Psoas muscle (tissue), 7 donors: ENCODE measurements at regions not wholly inside any gene's neighbourhood (a gene's known extent, or its start where the extent isn't known, plus 50 kb on each side); places are given as distances from the start of the nearest gene placed in this dataset.
A peak's percentile ranks its signal among the peaks of the same experiment; 100 is the strongest.

Experiments
- ATAC-seq, 4 donors: fragments of 200-7000 bp; cut with Tn5 transposase; one replicate each; pipeline ENCODE4 v1.9.1; 2020; ENCODE audit warnings: moderate library complexity in 3 of 4, mild to moderate bottlenecking in 2 of 4
- DNase-seq, 2 donors: peaks; one replicate each; pipeline ENCODE4 v3.0.0-alpha.2; 2020
- H3K27ac ChIP-seq: fragments of 200-600 bp; one replicate; pipeline ENCODE4 v1.8.0; 2022
- H3K27me3 ChIP-seq, 3 donors: fragments of 200-600 bp in 1 of 3; one replicate each; pipeline versions ENCODE4 v1.6.1 to v1.8.0; 2013 to 2022; ENCODE audit warnings: low read length in 2 of 3, mild to moderate bottlenecking in 2 of 3, moderate library complexity in 1 of 3; ENCODE audit not compliant: insufficient read depth in 3 of 3
- H3K36me3 ChIP-seq, 2 donors: fragments of 200-600 bp in 1 of 2; one replicate each; pipeline versions ENCODE4 v1.6.1 to v1.8.0; 2013 to 2022; ENCODE audit warnings: low read depth in 1 of 2, mild to moderate bottlenecking in 1 of 2, moderate library complexity in 1 of 2; ENCODE audit not compliant: insufficient read depth in 1 of 2
- H3K4me1 ChIP-seq: fragments of 200-600 bp; one replicate; pipeline ENCODE4 v1.8.0; 2022
- H3K4me3 ChIP-seq: fragments of 200-600 bp; one replicate; pipeline ENCODE4 v1.8.0; 2022; ENCODE audit warnings: mild to moderate bottlenecking
- H3K9me3 ChIP-seq: fragments of 200-600 bp; one replicate; pipeline ENCODE4 v1.8.0; 2022
- CTCF ChIP-seq: fragments of 200-600 bp; IDR thresholded peaks from one replicate; pipeline ENCODE4 v1.8.0; 2022; ENCODE audit warnings: antibody characterized with exemption
- WGBS, 3 donors: extraction: QIAGEN DNeasy Blood & Tissue Kit; methylation state at CpG; one replicate each; pipeline versions ENCODE4 v1.1.6 to v1.1.7; 2013; 5-methylcytosine and 5-hydroxymethylcytosine counted together
- intact Hi-C, 2 donors: fragments of 100-400 bp; cut with DNase I; formaldehyde crosslinking; loops; one replicate each; pipeline versions ENCODE4 v1.11.0 to v1.14.2; 2022
- donor health status: healthy with polysubstance abuse.
- donor health status: DM: no; HTN: no; CAD: no; lungs with moderate emphysema.
- donor health status: Bipolar disorder and iron deficiency.
- donor health status: healthy.
- donor health status: DM: yes; HTN: yes; CAD: no.
- donor health status: DM: no; HTN: no; CAD: no.
- donor health status: DM: yes; HTN: yes; CAD: no.

DNA sequence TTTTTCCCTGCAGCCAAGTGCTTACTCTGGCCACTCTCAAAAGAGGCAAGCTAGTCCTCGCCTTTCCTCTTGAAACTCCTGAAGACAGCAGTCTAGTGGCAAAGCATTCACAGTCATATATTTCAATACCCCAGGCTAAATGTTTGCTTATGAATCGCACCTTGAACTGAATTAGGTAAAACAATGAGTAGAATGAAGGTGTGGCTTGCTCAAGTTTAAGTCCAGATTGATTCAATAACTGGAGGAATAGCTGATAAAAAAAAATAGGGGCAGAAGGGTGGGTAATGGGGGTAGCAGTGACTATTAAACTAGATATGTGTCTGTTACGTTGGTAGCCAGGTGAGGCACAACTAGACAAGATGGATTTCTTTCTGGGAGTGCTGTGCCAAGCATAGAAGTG, 88.2 kb upstream of the EPB41L3 start:
- no peak for DNase-seq
- intact Hi-C loops, result no loop called here
- H3K4me1 ChIP-seq, result no peaks in the 10 kb centered on the region
- H3K27ac ChIP-seq, result no peak overlapping the region
- TF ChIP-seq CTCF, result no peak
- no peaks in the 10 kb centered on the region for H3K36me3 ChIP-seq
- WGBS, 3 donors, result 90 to 94% (median 94%) methylated on average over 3 of the region's 3 CpGs
- peaks cover 0 to 2% (median 0%) of the 10 kb centered on the region in 3 donors for H3K27me3 ChIP-seq
- no peaks in the 10 kb centered on the region for H3K9me3 ChIP-seq
- no peak for ATAC-seq
- no peak overlapping the region for H3K4me3 ChIP-seq

DNA sequence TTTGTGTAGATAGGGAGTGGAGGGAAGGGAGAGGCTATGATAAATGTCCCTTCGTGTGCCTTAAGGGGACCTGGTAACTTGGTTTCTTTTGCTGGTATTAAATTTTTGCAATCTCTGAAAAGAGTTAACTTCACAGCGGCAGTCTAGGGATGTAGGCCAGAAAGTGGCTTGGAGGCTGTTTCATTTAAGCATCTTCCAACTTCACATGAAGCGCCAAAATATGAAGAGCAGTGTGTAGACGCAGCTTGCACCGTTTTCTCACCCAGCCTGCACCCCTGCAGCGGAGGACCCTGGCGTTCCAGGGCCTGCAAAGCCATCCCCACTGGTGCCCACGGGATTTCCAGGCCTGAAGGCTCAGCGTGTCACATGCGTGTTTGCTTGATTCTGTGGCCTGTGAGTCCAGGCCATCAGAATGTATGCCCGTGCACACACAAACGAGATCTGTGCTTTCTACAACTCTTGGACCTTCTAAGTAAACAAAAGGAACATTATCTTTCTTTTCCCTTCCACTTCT, 87.2 kb upstream of the EPB41L3 start:
- peaks cover 0 to 6% (median 4%) of the 10 kb centered on the region in 3 donors for H3K27me3 ChIP-seq
- H3K4me1 ChIP-seq, result no peaks in the 10 kb centered on the region
- H3K36me3 ChIP-seq, result no peaks in the 10 kb centered on the region
- H3K4me3 ChIP-seq, result peak overlapping the region; percentile 76
- ATAC-seq (no peak), DNase-seq (no peak)
- WGBS, 3 donors, result 36 to 59% (median 40%) methylated on average over 12 of the region's 12 CpGs
- no peak overlapping the region for H3K27ac ChIP-seq
- intact Hi-C loops, result no loop called here
- no peak for TF ChIP-seq CTCF
- H3K9me3 ChIP-seq, result no peaks in the 10 kb centered on the region

GRCh38 chr18:5630057-5630899, 86.5 kb upstream of the EPB41L3 start:
- H3K36me3 ChIP-seq, result no peaks in the 10 kb centered on the region

GRCh38 chr18:5628512-5629255, 84.9 kb upstream of the EPB41L3 start:
- H3K36me3 ChIP-seq, result no peaks in the 10 kb centered on the region
- H3K9me3 ChIP-seq, result no peaks in the 10 kb centered on the region
- 0 to 1% (median 0%) methylated on average over 50 to 90 of the region's 90 CpGs for WGBS, 3 donors
- TF ChIP-seq CTCF, result no peak
- H3K4me3 ChIP-seq, result peak overlapping the region; percentile 76
- H3K27ac ChIP-seq, result peak overlapping the region; percentile 23
- ATAC-seq (peak; percentile 18 to 32 (median 25)), DNase-seq (peak; percentile 65 to 77)
- intact Hi-C loops, result no loop called here
- H3K27me3 ChIP-seq, result peaks cover 0 to 12% (median 4%) of the 10 kb centered on the region in 3 donors
- H3K4me1 ChIP-seq, result no peaks in the 10 kb centered on the region

More at GRCh38 chr18:5630057-5630899, 86.5 kb upstream of the EPB41L3 start:
- Histone ChIP-seq H3K27me3 (peaks cover 0 to 9% (median 4%) of the 10 kb centered on the region in 3 donors), H3K4me3 (peak overlapping the region; percentile 76), H3K27ac (no peak overlapping the region), H3K9me3 (no peaks in the 10 kb centered on the region), H3K4me1 (no peaks in the 10 kb centered on the region)
- intact Hi-C loops, result no loop called here
- no peak for TF ChIP-seq CTCF
- peak; percentile 77 to 78 for DNase-seq
- ATAC-seq, result peak; percentile 90 to 94 (median 93)
- WGBS, 3 donors, result 0 to 1% (median 1%) methylated on average over 55 to 79 of the region's 79 CpGs
